Peyer's patch (tissue), 4 donors: ENCODE measurements at regions not wholly inside any gene's neighbourhood (a gene's known extent, or its start where the extent isn't known, plus 50 kb on each side); places are given as distances from the start of the nearest gene placed in this dataset.

Experiments
- CTCF ChIP-seq, 6 experiments: fragments of 450-650 bp in 4 of 6; fragments of 200-600 bp in 2 of 6; sonication (generic) in 1 of 6; IDR thresholded peaks; one replicate each; pipeline ENCODE4 v1.5.1; 2017 to 2019; ENCODE audit warnings: antibody characterized with exemption in 6 of 6, mild to moderate bottlenecking in 3 of 6, moderate library complexity in 1 of 6
- POLR2A ChIP-seq, 2 donors: fragments of 450-650 bp; IDR thresholded peaks; one replicate each; pipeline ENCODE4 v1.5.1; 2017; ENCODE audit warnings: antibody characterized with exemption in 2 of 2, mild to moderate bottlenecking in 2 of 2, moderate library complexity in 2 of 2

DNA sequence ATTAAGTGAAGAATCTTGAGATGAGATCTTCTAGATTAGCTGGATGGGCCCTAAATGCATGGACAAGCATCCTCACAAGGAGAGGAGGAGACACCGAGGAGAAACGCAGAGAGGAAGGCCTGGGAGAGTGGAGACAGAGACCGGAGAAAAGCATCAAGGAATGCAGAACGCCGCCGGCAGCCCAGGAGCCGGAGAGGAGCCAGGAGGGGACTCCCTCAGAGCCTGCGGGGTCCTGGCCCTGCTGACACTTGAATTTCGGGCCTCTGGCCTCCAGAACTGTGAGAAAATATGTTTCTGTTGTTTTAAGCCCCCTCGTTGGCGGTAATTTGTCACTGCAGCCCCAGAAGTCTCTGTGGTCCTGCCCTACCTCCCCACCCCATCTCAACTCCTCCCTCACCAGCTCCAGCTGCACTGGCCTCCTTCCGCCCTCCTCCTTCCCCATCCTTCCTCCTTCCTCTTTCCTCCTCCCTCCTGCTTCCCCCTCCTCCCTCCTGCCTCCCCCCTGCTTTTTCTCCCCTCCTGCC, 116.7 kb downstream of the TWIST2 start:
- TF ChIP-seq CTCF (IDR thresholded peaks at IDR 0.05): no peak
- TF ChIP-seq POLR2A (IDR thresholded peaks at IDR 0.05): no peak
